ENCODE measurements at regions not wholly inside any gene's neighbourhood (a gene's known extent, or its start where the extent isn't known, plus 50 kb on each side); places are given as distances from the start of the nearest gene placed in this dataset.

DNA sequence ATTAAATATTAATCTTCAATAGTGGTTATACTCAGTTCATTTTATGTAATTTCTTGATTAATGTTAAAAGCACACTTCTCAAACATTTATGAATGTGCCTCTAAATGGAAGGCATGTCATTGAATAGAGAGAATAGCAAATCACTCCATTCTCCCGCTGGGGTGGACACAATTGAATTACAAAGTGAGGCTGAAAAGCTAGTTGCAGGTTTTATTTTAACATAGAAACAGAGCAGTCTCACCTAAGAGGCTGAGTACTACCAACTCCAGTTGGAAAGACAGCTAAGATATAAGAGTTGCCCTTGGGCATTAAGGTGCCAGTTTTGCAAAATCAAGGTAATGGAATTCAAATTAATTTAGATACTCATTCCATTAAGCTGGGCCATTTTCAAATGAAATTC lies 147.2 kb downstream of the PCSK1 start:
- no peak overlapping the region for H3K27ac ChIP-seq
- no peak overlapping the region for H3K4me3 ChIP-seq

GRCh38 chr5:96284727-96285389 lies 148.2 kb downstream of the PCSK1 start:
- no peak overlapping the region for H3K4me3 ChIP-seq
- TF ChIP-seq, protein P1, sequence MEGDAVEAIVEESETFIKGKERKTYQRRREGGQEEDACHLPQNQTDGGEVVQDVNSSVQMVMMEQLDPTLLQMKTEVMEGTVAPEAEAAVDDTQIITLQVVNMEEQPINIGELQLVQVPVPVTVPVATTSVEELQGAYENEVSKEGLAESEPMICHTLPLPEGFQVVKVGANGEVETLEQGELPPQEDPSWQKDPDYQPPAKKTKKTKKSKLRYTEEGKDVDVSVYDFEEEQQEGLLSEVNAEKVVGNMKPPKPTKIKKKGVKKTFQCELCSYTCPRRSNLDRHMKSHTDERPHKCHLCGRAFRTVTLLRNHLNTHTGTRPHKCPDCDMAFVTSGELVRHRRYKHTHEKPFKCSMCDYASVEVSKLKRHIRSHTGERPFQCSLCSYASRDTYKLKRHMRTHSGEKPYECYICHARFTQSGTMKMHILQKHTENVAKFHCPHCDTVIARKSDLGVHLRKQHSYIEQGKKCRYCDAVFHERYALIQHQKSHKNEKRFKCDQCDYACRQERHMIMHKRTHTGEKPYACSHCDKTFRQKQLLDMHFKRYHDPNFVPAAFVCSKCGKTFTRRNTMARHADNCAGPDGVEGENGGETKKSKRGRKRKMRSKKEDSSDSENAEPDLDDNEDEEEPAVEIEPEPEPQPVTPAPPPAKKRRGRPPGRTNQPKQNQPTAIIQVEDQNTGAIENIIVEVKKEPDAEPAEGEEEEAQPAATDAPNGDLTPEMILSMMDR (IDR thresholded peaks at IDR 0.05): no peak
- H3K36me3 ChIP-seq: no peaks in the 10 kb centered on the region
- no peaks in the 10 kb centered on the region for H3K27me3 ChIP-seq
- DNase-seq (no peak), ATAC-seq (no peak)
- H3K9me3 ChIP-seq: no peaks in the 10 kb centered on the region
- intact Hi-C loops (cut with DNase I): no loop called here
- H3K4me1 ChIP-seq: no peaks in the 10 kb centered on the region
- no peak overlapping the region for H3K27ac ChIP-seq

More for the DNA sequence above, 147.2 kb downstream of the PCSK1 start:
- Histone ChIP-seq H3K27me3 (no peaks in the 10 kb centered on the region), H3K4me1 (no peaks in the 10 kb centered on the region), H3K9me3 (no peaks in the 10 kb centered on the region), H3K36me3 (no peaks in the 10 kb centered on the region)
- intact Hi-C loops (cut with DNase I): no loop called here
- TF ChIP-seq, protein P1 (IDR thresholded peaks at IDR 0.05): no peak
- no peak for ATAC-seq
- DNase-seq: no peak

GRCh38 chr5:96283589-96283988 lies 149.5 kb downstream of the PCSK1 start:
- Histone ChIP-seq H3K27me3 (no peaks in the 10 kb centered on the region), H3K4me1 (no peaks in the 10 kb centered on the region), H3K36me3 (no peaks in the 10 kb centered on the region), H3K27ac (no peak overlapping the region), H3K9me3 (no peaks in the 10 kb centered on the region), H3K4me3 (no peak overlapping the region)
- DNase-seq: no peak
- TF ChIP-seq, protein P1 (IDR thresholded peaks at IDR 0.05): no peak
- ATAC-seq: no peak
- intact Hi-C loops (cut with DNase I): no loop called here

- H3K27ac ChIP-seq: no peak overlapping the region
- TF ChIP-seq, protein P1 (IDR thresholded peaks at IDR 0.05): no peak
- no peaks in the 10 kb centered on the region for H3K4me1 ChIP-seq
- intact Hi-C loops (cut with DNase I): no loop called here
- H3K36me3 ChIP-seq: no peaks in the 10 kb centered on the region
- ATAC-seq: no peak
- no peak for DNase-seq
- no peaks in the 10 kb centered on the region for H3K27me3 ChIP-seq
- H3K4me3 ChIP-seq: no peak overlapping the region
- no peaks in the 10 kb centered on the region for H3K9me3 ChIP-seq
Measured at GRCh38 chr5:96282020-96282419, 151.0 kb downstream of the PCSK1 start.

DNA sequence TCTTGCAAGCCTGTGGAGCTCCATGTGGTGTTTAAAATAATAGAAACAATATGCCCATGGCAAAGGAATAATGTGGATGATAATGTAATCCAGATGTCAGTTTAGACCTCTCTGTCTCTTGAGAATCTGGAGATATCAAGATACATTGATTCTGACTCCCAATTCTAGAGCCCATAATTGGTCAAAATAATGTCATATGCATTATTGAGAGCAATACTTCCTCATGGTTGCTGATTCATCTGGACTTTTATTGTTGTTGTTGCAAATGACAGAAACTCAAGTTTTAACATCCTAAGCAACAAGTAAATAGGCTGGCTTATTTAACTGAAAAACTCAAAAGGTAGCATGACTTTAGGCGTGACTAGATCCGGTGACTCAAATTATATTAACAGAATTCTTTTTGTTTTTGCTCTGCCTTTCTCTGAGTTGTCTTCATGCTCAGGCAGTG lies 152.1 kb downstream of the PCSK1 start:
- Histone ChIP-seq H3K4me1 (no peaks in the 10 kb centered on the region), H3K36me3 (no peaks in the 10 kb centered on the region), H3K27me3 (no peaks in the 10 kb centered on the region), H3K27ac (no peak overlapping the region), H3K4me3 (no peak overlapping the region), H3K9me3 (no peaks in the 10 kb centered on the region)
- intact Hi-C loops (cut with DNase I): no loop called here
- ATAC-seq: no peak
- TF ChIP-seq, protein P1 (IDR thresholded peaks at IDR 0.05): no peak
- DNase-seq: no peak

Measured in upper lobe of right lung (tissue), 1 donor.